Keratinocyte (primary cell): ENCODE measurements at regions not wholly inside any gene's neighbourhood (a gene's known extent, or its start where the extent isn't known, plus 50 kb on each side); places are given as distances from the start of the nearest gene placed in this dataset.

Experiments used
- DNase-seq: peaks from one replicate; pipeline ENCODE4 v3.0.0-alpha.2; 2011; ENCODE audit warnings: low read depth, missing footprints, low spot score
- FAIRE-seq: peaks from 2 replicates; lab custom pipeline; 2011; peaks lifted over from hg19 to GRCh38; lab: Jason Lieb, UNC
- H2AFZ ChIP-seq: 2 replicates; pipeline ENCODE4 v1.6.0; 2012; ENCODE audit warnings: low read length, control low read depth, inconsistent platforms; ENCODE audit not compliant: control insufficient read depth
- H3K27ac ChIP-seq: 2 replicates; pipeline ENCODE4 v1.5.1; 2011; ENCODE audit warnings: low read length; ENCODE audit not compliant: control insufficient read depth, insufficient read depth
- H3K27me3 ChIP-seq: 3 replicates; pipeline ENCODE4 v1.6.0; 2011; ENCODE audit warnings: low read length; ENCODE audit not compliant: control insufficient read depth, insufficient read depth; ENCODE audit errors: extremely low read depth
- H3K36me3 ChIP-seq, 2 experiments: 2 replicates in 1 of 2; 3 replicates in 1 of 2; pipeline ENCODE4 v1.5.1; 2011; ENCODE audit warnings: low read length in 2 of 2, mild to moderate bottlenecking in 1 of 2; ENCODE audit not compliant: control insufficient read depth in 2 of 2, insufficient read depth in 2 of 2; ENCODE audit errors: extremely low read depth in 1 of 2
- H3K4me1 ChIP-seq: 3 replicates; pipeline ENCODE4 v1.5.1; 2011; ENCODE audit warnings: low read length; ENCODE audit not compliant: control insufficient read depth, insufficient read depth; ENCODE audit errors: extremely low read depth
- H3K4me2 ChIP-seq: 3 replicates; pipeline ENCODE4 v1.6.0; 2011; ENCODE audit warnings: low read depth, low read length; ENCODE audit not compliant: control insufficient read depth, insufficient read depth; ENCODE audit errors: extremely low read depth
- H3K4me3 ChIP-seq, 3 experiments: fragments of 200-600 bp in 1 of 3; sonication (generic) in 1 of 3; 2 replicates in 2 of 3; 3 replicates in 1 of 3; pipeline ENCODE4 v1.5.1; 2011 to 2016; ENCODE audit warnings: low read length in 3 of 3, mild to moderate bottlenecking in 3 of 3, control low read depth in 2 of 3, inconsistent platforms in 1 of 3, low read depth in 1 of 3, mixed read lengths in 1 of 3, mixed run types in 1 of 3, moderate library complexity in 1 of 3; ENCODE audit not compliant: control insufficient read depth in 2 of 3, insufficient read depth in 2 of 3; ENCODE audit errors: extremely low read depth in 1 of 3
- H3K79me2 ChIP-seq: 2 replicates; pipeline ENCODE4 v1.6.0; 2012; ENCODE audit warnings: low read length; ENCODE audit not compliant: control insufficient read depth, insufficient read depth
- H3K9ac ChIP-seq: 3 replicates; pipeline ENCODE4 v1.6.0; 2011; ENCODE audit warnings: low read length; ENCODE audit not compliant: control insufficient read depth, insufficient read depth; ENCODE audit errors: extremely low read depth
- H3K9me1 ChIP-seq: 3 replicates; pipeline ENCODE4 v1.6.0; 2011; ENCODE audit warnings: low read length; ENCODE audit not compliant: control insufficient read depth, insufficient read depth; ENCODE audit errors: extremely low read depth
- H3K9me3 ChIP-seq: 2 replicates; pipeline ENCODE4 v1.5.1; 2012; ENCODE audit warnings: low read depth, low read length; ENCODE audit not compliant: control insufficient read depth
- H4K20me1 ChIP-seq: 3 replicates; pipeline ENCODE4 v1.6.0; 2011; ENCODE audit warnings: low read length; ENCODE audit not compliant: control insufficient read depth, insufficient read depth; ENCODE audit errors: extremely low read depth
- CTCF ChIP-seq, 3 experiments: IDR thresholded peaks in 1 of 3; conservative IDR thresholded peaks in 1 of 3; optimal IDR thresholded peaks in 1 of 3; 2 replicates in 2 of 3; 3 replicates in 1 of 3; pipeline versions ENCODE3 to v1.5.1; 2011; ENCODE audit warnings: low read length in 3 of 3, mild to moderate bottlenecking in 3 of 3, moderate library complexity in 2 of 3, control low read depth in 1 of 3, inconsistent platforms in 1 of 3; ENCODE audit not compliant: insufficient read depth in 2 of 3; ENCODE audit errors: extremely low read depth in 1 of 3
- EZH2 ChIP-seq: IDR thresholded peaks from one replicate; pipeline ENCODE4 v1.6.1; 2012; ENCODE audit warnings: inconsistent platforms, mild to moderate bottlenecking, low read length, moderate library complexity
- dilution Hi-C: fragments of 300-500 bp; cut with MboI; formaldehyde crosslinking; loops from one replicate; pipeline ENCODE4 v1.7.0; 2020; ENCODE audit warnings: low sequenced_read_pairs; ENCODE audit not compliant: extremely low pct_ligation_motif_present

- H3K27me3 ChIP-seq = no peaks in the 10 kb centered on the region
- DNase-seq (no peak), FAIRE-seq (no peak)
- H3K4me1 ChIP-seq = no peaks in the 10 kb centered on the region
- TF ChIP-seq CTCF (optimal IDR thresholded peaks at IDR 0.05 in 1 of 3, IDR thresholded peaks at IDR 0.05 in 1 of 3, conservative IDR thresholded peaks at IDR 0.05 in 1 of 3; ENCODE audit: extremely low read depth in 1 of 3, insufficient read depth in 2 of 3, low read length in 3 of 3) (no peak), EZH2 (no peak)
- H2AFZ ChIP-seq = no peak overlapping the region
- no peak overlapping the region for H3K4me3 ChIP-seq
- dilution Hi-C loops = no loop called here
- H3K9me1 ChIP-seq = no peaks in the 10 kb centered on the region
- H3K79me2 ChIP-seq = no peaks in the 10 kb centered on the region
- H3K9ac ChIP-seq = no peak overlapping the region
- H3K27ac ChIP-seq = no peak overlapping the region
- H4K20me1 ChIP-seq = no peaks in the 10 kb centered on the region
- H3K36me3 ChIP-seq = no peaks in the 10 kb centered on the region
- H3K9me3 ChIP-seq = no peaks in the 10 kb centered on the region
- H3K4me2 ChIP-seq = no peak overlapping the region
These were observed 568.6 kb downstream of the TAFA4 start for GRCh38 chr3:68363796-68364195.

GRCh38 chr3:68360492-68360891 lies 571.9 kb downstream of the TAFA4 start:
- H3K4me1 ChIP-seq = no peaks in the 10 kb centered on the region
- H3K9me1 ChIP-seq = no peaks in the 10 kb centered on the region
- H3K9me3 ChIP-seq = no peaks in the 10 kb centered on the region
- H3K4me3 ChIP-seq = no peak overlapping the region
- no peaks in the 10 kb centered on the region for H3K79me2 ChIP-seq
- dilution Hi-C loops = no loop called here
- no peak overlapping the region for H3K27ac ChIP-seq
- TF ChIP-seq EZH2 = no peak
- no peak for TF ChIP-seq CTCF (optimal IDR thresholded peaks at IDR 0.05 in 1 of 3, IDR thresholded peaks at IDR 0.05 in 1 of 3, conservative IDR thresholded peaks at IDR 0.05 in 1 of 3; ENCODE audit: extremely low read depth in 1 of 3, insufficient read depth in 2 of 3, low read length in 3 of 3)
- no peaks in the 10 kb centered on the region for H3K36me3 ChIP-seq
- H4K20me1 ChIP-seq = no peaks in the 10 kb centered on the region
- H2AFZ ChIP-seq = no peak overlapping the region
- no peaks in the 10 kb centered on the region for H3K27me3 ChIP-seq
- H3K9ac ChIP-seq = no peak overlapping the region
- H3K4me2 ChIP-seq = no peak overlapping the region
- no peak for FAIRE-seq
- no peak for DNase-seq
